ENCODE measurements at regions not wholly inside any gene's neighbourhood (a gene's known extent, or its start where the extent isn't known, plus 50 kb on each side); places are given as distances from the start of the nearest gene placed in this dataset.
A peak's percentile ranks its signal among the peaks of the same experiment; 100 is the strongest.

DNA sequence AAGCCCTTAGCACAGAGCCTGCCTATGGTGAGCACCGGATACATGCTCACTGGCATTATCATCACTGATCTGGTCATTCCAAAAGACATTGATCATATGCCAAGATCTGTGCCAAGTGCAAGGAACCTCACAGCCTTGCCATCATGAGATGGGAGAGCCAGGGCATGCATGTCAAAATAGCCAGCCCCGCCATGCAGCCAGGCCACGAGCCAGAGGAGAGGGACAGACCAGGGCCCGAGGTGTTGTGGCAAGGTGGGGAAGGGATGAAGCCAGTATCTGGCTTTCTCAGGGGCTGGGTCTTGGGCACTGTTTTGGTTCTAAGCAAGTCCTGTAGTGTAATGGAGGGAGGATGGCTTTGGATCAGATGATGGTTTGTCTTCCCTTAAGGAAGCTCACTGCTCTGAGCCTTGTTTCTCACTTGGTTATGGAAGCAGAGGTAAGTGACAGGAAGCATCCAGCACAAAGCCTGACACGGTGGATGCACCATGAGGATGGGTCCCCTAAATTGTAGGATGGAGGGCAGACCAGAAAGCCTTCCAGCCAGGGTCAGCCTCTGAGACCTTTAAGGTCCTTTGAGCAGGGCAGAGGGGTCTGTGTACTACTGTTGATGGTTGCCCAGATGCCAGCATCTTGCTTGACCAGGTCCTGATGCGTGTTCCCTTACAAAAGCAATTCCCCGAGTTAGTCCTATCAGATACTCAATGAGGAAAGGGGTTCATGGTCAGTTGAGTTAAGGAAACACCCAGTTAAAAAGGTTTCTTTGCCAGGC, 247.7 kb upstream of the TLE3 start:
- Histone ChIP-seq H3K9me3 (ENCODE audit: severe bottlenecking) (no peaks in the 10 kb centered on the region), H3K27me3 (ENCODE audit: insufficient read depth, poor library complexity, severe bottlenecking) (no peaks in the 10 kb centered on the region), H3K36me3 (ENCODE audit: low read depth) (no peaks in the 10 kb centered on the region), H3K4me1 (ENCODE audit: insufficient read depth, poor library complexity, severe bottlenecking) (peaks cover 10% of the 10 kb centered on the region), H3K27ac (ENCODE audit: poor library complexity, severe bottlenecking) (no peak overlapping the region), H3K4me3 (ENCODE audit: severe bottlenecking) (no peak overlapping the region)
- ATAC-seq (ENCODE audit: low read depth) (no peak), DNase-seq (ENCODE audit: low spot score) (no peak)
- TF ChIP-seq, protein P1, sequence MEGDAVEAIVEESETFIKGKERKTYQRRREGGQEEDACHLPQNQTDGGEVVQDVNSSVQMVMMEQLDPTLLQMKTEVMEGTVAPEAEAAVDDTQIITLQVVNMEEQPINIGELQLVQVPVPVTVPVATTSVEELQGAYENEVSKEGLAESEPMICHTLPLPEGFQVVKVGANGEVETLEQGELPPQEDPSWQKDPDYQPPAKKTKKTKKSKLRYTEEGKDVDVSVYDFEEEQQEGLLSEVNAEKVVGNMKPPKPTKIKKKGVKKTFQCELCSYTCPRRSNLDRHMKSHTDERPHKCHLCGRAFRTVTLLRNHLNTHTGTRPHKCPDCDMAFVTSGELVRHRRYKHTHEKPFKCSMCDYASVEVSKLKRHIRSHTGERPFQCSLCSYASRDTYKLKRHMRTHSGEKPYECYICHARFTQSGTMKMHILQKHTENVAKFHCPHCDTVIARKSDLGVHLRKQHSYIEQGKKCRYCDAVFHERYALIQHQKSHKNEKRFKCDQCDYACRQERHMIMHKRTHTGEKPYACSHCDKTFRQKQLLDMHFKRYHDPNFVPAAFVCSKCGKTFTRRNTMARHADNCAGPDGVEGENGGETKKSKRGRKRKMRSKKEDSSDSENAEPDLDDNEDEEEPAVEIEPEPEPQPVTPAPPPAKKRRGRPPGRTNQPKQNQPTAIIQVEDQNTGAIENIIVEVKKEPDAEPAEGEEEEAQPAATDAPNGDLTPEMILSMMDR (IDR thresholded peaks at IDR 0.05; ENCODE audit: poor library complexity, severe bottlenecking): no peak

DNA sequence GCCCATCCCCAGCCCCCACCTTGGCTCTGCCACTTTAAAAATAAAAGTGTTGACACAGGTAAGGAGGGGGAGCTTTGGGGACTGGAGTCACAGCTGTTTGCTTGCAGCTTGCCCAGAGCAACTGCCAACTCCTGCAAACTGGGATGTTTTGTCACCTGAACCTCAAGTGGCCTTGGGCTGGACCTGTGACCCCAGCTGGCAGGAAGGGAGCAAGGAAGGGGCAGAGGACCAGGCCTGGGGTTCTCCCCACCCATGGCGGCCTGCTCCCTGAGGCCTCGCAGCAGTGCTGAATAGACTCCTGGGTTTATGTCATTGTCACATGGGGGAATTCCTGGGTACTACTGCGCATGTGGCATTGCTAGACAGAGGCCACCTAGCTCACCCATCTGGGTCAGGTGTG, 246.9 kb upstream of the TLE3 start:
- H3K36me3 ChIP-seq (ENCODE audit: low read depth): no peaks in the 10 kb centered on the region
- DNase-seq (ENCODE audit: low spot score) (peak; percentile 49), ATAC-seq (ENCODE audit: low read depth) (no peak)
- no peak overlapping the region for H3K4me3 ChIP-seq (ENCODE audit: severe bottlenecking)
- H3K4me1 ChIP-seq (ENCODE audit: insufficient read depth, poor library complexity, severe bottlenecking): peaks cover 10% of the 10 kb centered on the region
- no peak overlapping the region for H3K27ac ChIP-seq (ENCODE audit: poor library complexity, severe bottlenecking)
- no peaks in the 10 kb centered on the region for H3K9me3 ChIP-seq (ENCODE audit: severe bottlenecking)
- TF ChIP-seq, protein P1 (IDR thresholded peaks at IDR 0.05; ENCODE audit: poor library complexity, severe bottlenecking): no peak
- H3K27me3 ChIP-seq (ENCODE audit: insufficient read depth, poor library complexity, severe bottlenecking): no peaks in the 10 kb centered on the region

DNA sequence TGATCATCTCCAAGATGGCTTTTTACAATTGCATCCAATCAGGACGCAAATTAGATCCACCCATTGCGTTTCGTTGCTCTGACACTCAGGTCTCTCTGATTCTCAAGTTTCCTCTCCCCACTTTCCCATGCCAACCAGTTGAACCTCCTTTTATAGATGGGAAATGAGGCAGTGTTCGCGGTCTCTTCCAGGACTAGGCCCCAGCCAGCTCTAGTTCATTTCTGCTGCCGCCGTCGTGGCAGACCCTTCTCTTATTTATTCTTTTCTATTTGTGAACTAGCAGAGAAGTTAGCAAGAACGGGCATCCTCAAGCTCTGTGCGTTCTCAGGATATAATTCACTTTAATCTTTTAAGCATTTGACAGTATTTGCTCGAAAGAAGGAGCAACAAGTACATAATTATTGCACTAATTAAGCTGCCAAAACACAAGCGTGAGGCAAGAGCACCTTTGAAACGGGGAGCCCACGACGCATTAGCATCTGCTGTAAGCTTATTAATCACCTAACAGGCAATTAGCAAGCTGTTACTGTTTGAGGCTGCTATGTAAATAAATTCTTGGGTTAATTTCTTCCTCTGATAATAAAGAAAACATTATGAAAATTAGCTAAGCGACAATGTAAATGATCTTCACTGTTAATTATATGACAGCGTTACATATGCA, 246.4 kb upstream of the TLE3 start:
- Histone ChIP-seq H3K4me3 (ENCODE audit: severe bottlenecking) (no peak overlapping the region), H3K27ac (ENCODE audit: poor library complexity, severe bottlenecking) (no peak overlapping the region), H3K27me3 (ENCODE audit: insufficient read depth, poor library complexity, severe bottlenecking) (no peaks in the 10 kb centered on the region), H3K36me3 (ENCODE audit: low read depth) (no peaks in the 10 kb centered on the region), H3K4me1 (ENCODE audit: insufficient read depth, poor library complexity, severe bottlenecking) (peaks cover 6% of the 10 kb centered on the region), H3K9me3 (ENCODE audit: severe bottlenecking) (no peaks in the 10 kb centered on the region)
- DNase-seq (ENCODE audit: low spot score) (peak; percentile 17), ATAC-seq (ENCODE audit: low read depth) (no peak)
- TF ChIP-seq, protein P1 (IDR thresholded peaks at IDR 0.05; ENCODE audit: poor library complexity, severe bottlenecking): no peak

DNA sequence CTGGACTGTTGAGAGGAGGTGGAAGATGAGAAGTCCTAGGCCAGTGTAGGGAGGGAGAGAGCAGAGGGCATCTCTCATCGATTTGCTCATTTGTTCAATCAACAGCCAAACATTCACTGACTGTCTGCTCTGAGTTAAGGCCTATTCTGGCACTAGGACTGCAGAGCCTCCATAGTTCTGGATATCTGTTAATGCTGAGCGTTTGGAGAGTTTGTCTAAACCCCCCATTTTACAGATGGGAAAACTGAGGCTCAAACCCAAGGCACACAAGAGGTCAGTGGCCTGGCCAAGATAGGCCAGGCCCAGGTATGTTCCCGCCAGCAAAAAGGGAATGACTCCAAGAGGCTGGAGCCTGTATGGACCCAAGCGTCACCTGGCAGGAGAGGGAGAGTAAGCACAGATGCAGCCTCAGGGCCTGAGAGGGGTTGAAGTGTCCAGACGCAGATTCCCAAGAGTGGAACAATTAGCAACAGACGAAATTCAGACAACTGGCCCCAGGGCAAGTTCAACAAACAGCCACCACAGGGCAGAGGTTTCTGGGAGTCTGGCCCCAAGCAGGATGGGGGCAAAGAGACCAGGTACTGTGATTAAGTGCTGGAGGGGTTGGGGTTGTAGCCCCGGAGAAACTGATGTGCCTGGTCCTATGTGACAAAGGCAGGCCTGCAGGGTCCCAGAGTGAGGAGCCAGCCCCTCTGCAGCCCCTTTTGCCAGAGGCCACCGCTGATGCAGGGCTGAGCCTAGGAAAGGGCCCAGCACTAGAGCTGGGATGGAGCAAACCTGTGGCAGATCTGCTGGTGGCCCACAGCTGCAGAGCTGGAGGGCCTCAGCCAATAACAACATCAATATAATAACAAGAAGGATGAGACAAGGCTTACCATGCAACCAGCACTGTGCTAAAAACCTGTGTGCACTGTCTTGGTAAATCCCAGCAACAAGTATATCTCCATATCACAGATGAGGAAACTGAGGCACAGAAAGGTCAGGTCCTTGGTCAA, 245.1 kb upstream of the TLE3 start:
- Histone ChIP-seq H3K4me1 (ENCODE audit: insufficient read depth, poor library complexity, severe bottlenecking) (no peaks in the 10 kb centered on the region), H3K9me3 (ENCODE audit: severe bottlenecking) (no peaks in the 10 kb centered on the region), H3K27me3 (ENCODE audit: insufficient read depth, poor library complexity, severe bottlenecking) (no peaks in the 10 kb centered on the region), H3K27ac (ENCODE audit: poor library complexity, severe bottlenecking) (no peak overlapping the region), H3K4me3 (ENCODE audit: severe bottlenecking) (no peak overlapping the region), H3K36me3 (ENCODE audit: low read depth) (no peaks in the 10 kb centered on the region)
- no peak for ATAC-seq (ENCODE audit: low read depth)
- TF ChIP-seq, protein P1 (IDR thresholded peaks at IDR 0.05; ENCODE audit: poor library complexity, severe bottlenecking): no peak
- peak; percentile 55 for DNase-seq (ENCODE audit: low spot score)
